HEK293 (cell line): ENCODE measurements at regions not wholly inside any gene's neighbourhood (a gene's known extent, or its start where the extent isn't known, plus 50 kb on each side); places are given as distances from the start of the nearest gene placed in this dataset.

Source experiments
- CTCF ChIA-PET: fragments of 350-600 bp; formaldehyde crosslinking; extraction: SDS; loops from one replicate; lab custom pipeline; 2021; ENCODE audit warnings: antibody characterized with exemption; lab: Yijun Ruan, JAX
- POLR2A ChIA-PET: fragments of 300-600 bp; formaldehyde crosslinking; extraction: SDS; loops from one replicate; lab custom pipeline; 2020; ENCODE audit warnings: antibody characterized with exemption, inconsistent platforms; lab: Yijun Ruan, JAX
- H3K27ac ChIP-seq: fragments of 200-500 bp; sonication (Bioruptor generic); 2 replicates; pipeline ENCODE4 v1.5.1; 2014; ENCODE audit warnings: low read depth, low read length, control low read depth, inconsistent platforms; ENCODE audit errors: extremely low read depth
- H3K36me3 ChIP-seq, 2 experiments: fragments of 200-500 bp in 1 of 2; sonication (Bioruptor generic) in 1 of 2; 1 replicate in 1 of 2; 2 replicates in 1 of 2; pipeline ENCODE4 v1.5.1; 2014 to 2017; ENCODE audit warnings: inconsistent platforms in 2 of 2, low read length in 2 of 2; ENCODE audit not compliant: control insufficient read depth in 2 of 2, insufficient read depth in 1 of 2
- H3K4me1 ChIP-seq: fragments of 200-500 bp; sonication (Bioruptor generic); 2 replicates; pipeline ENCODE4 v1.5.1; 2014; ENCODE audit warnings: mild to moderate bottlenecking, low read length, inconsistent platforms; ENCODE audit not compliant: control insufficient read depth, insufficient read depth
- H3K4me3 ChIP-seq: 2 replicates; pipeline ENCODE4 v1.5.1; 2011; ENCODE audit warnings: low read depth, mild to moderate bottlenecking, control low read depth, low read length, moderate library complexity
- H3K9me3 ChIP-seq: fragments of 200-500 bp; sonication (Bioruptor generic); 2 replicates; pipeline ENCODE4 v1.5.1; 2014; ENCODE audit warnings: low read depth, low read length, inconsistent platforms; ENCODE audit not compliant: control insufficient read depth, insufficient read depth
- KLF9 ChIP-seq: fragments of 450-650 bp; formaldehyde crosslinking; IDR thresholded peaks from 2 replicates; pipeline ENCODE4 v1.5.1; 2016; ENCODE audit warnings: missing biosample characterization, missing genetic modification characterization, low read depth
- MZF1 ChIP-seq: fragments of 450-650 bp; formaldehyde crosslinking; IDR thresholded peaks from 2 replicates; pipeline ENCODE4 v1.5.1; 2017; ENCODE audit warnings: missing biosample characterization, missing genetic modification characterization, borderline replicate concordance
- SCRT1 ChIP-seq: fragments of 450-650 bp; formaldehyde crosslinking; IDR thresholded peaks from 2 replicates; pipeline ENCODE4 v1.5.1; 2016; ENCODE audit warnings: missing biosample characterization, missing genetic modification characterization, borderline replicate concordance
- WT1 ChIP-seq: fragments of 450-650 bp; formaldehyde crosslinking; IDR thresholded peaks from 2 replicates; pipeline ENCODE4 v1.5.1; 2016; ENCODE audit warnings: missing biosample characterization, missing genetic modification characterization
- ZBTB17 ChIP-seq: fragments of 450-650 bp; formaldehyde crosslinking; IDR thresholded peaks from 2 replicates; pipeline ENCODE4 v1.5.1; 2016; ENCODE audit warnings: missing biosample characterization, missing genetic modification characterization
- ZBTB48 ChIP-seq: fragments of 450-650 bp; formaldehyde crosslinking; IDR thresholded peaks from 2 replicates; pipeline ENCODE4 v1.5.1; 2016; ENCODE audit warnings: missing biosample characterization, missing genetic modification characterization
- ZEB2 ChIP-seq: fragments of 450-650 bp; formaldehyde crosslinking; IDR thresholded peaks from 2 replicates; pipeline ENCODE4 v1.5.1; 2016; ENCODE audit warnings: missing biosample characterization, missing genetic modification characterization
- ZIC2 ChIP-seq: fragments of 450-650 bp; formaldehyde crosslinking; IDR thresholded peaks from 2 replicates; pipeline ENCODE4 v1.5.1; 2016; ENCODE audit warnings: missing biosample characterization, missing genetic modification characterization
- ZNF112 ChIP-seq: fragments of 450-650 bp; formaldehyde crosslinking; IDR thresholded peaks from 2 replicates; pipeline ENCODE4 v1.5.0; 2017; ENCODE audit warnings: missing biosample characterization, missing genetic modification characterization
- ZNF2 ChIP-seq: fragments of 450-650 bp; formaldehyde crosslinking; IDR thresholded peaks from 2 replicates; pipeline ENCODE4 v1.5.1; 2016; ENCODE audit warnings: missing biosample characterization, missing genetic modification characterization
- ZNF211 ChIP-seq: fragments of 450-650 bp; formaldehyde crosslinking; IDR thresholded peaks from 2 replicates; pipeline ENCODE4 v1.5.1; 2016; ENCODE audit warnings: low read depth, missing biosample characterization, missing genetic modification characterization
- ZNF23 ChIP-seq: fragments of 450-650 bp; formaldehyde crosslinking; IDR thresholded peaks from 2 replicates; pipeline ENCODE4 v1.5.1; 2016; ENCODE audit warnings: missing biosample characterization, missing genetic modification characterization, borderline replicate concordance
- ZNF24 ChIP-seq: fragments of 450-650 bp; formaldehyde crosslinking; IDR thresholded peaks from 2 replicates; pipeline ENCODE4 v1.5.1; 2016; ENCODE audit warnings: missing biosample characterization, missing genetic modification characterization
- ZNF266 ChIP-seq: fragments of 450-650 bp; formaldehyde crosslinking; IDR thresholded peaks from 2 replicates; pipeline ENCODE4 v1.5.1; 2016; ENCODE audit warnings: missing biosample characterization, missing genetic modification characterization, low read depth
- ZNF274 ChIP-seq, 2 experiments: fragments of 200-500 bp in 1 of 2; fragments of 450-650 bp in 1 of 2; sonication (Bioruptor generic) in 1 of 2; formaldehyde crosslinking in 1 of 2; IDR thresholded peaks; 2 replicates each; pipeline versions ENCODE4 v1.5.1 to v1.6.1; 2014 to 2016; ENCODE audit warnings: borderline replicate concordance in 1 of 2, inconsistent platforms in 1 of 2, low read length in 1 of 2, missing biosample characterization in 1 of 2, missing genetic modification characterization in 1 of 2
- ZNF335 ChIP-seq: fragments of 450-650 bp; formaldehyde crosslinking; conservative IDR thresholded peaks from 2 replicates; pipeline ENCODE4 v1.5.1; 2016; ENCODE audit warnings: missing biosample characterization, missing genetic modification characterization
- ZNF341 ChIP-seq: fragments of 450-650 bp; formaldehyde crosslinking; IDR thresholded peaks from 2 replicates; pipeline ENCODE4; 2016; ENCODE audit warnings: low read depth, missing biosample characterization, missing genetic modification characterization
- ZNF404 ChIP-seq: fragments of 450-650 bp; formaldehyde crosslinking; IDR thresholded peaks from 2 replicates; pipeline ENCODE4 v1.5.1; 2017; ENCODE audit warnings: missing biosample characterization, missing genetic modification characterization
- ZNF521 ChIP-seq: fragments of 450-650 bp; formaldehyde crosslinking; IDR thresholded peaks from 2 replicates; pipeline ENCODE4 v1.5.1; 2017; ENCODE audit warnings: missing biosample characterization, mild to moderate bottlenecking, missing genetic modification characterization
- ZNF670 ChIP-seq: fragments of 450-650 bp; formaldehyde crosslinking; IDR thresholded peaks from 2 replicates; pipeline ENCODE4 v1.5.1; 2016; ENCODE audit warnings: missing biosample characterization, missing genetic modification characterization, low read depth
- ZNF701 ChIP-seq: fragments of 450-650 bp; formaldehyde crosslinking; IDR thresholded peaks from 2 replicates; pipeline ENCODE4 v1.5.1; 2016; ENCODE audit warnings: missing biosample characterization, missing genetic modification characterization
- ZNF747 ChIP-seq: fragments of 450-650 bp; formaldehyde crosslinking; IDR thresholded peaks from 2 replicates; pipeline ENCODE4 v1.5.1; 2016; ENCODE audit warnings: missing biosample characterization, missing genetic modification characterization
- ZNF776 ChIP-seq: fragments of 450-650 bp; formaldehyde crosslinking; IDR thresholded peaks from 2 replicates; pipeline ENCODE4 v1.5.0; 2017; ENCODE audit warnings: missing biosample characterization, missing genetic modification characterization, borderline replicate concordance
- ZNF791 ChIP-seq: fragments of 450-650 bp; formaldehyde crosslinking; IDR thresholded peaks from 2 replicates; pipeline ENCODE4 v1.5.1; 2016; ENCODE audit warnings: missing biosample characterization, missing genetic modification characterization
- ZNF837 ChIP-seq: fragments of 450-650 bp; formaldehyde crosslinking; IDR thresholded peaks from 2 replicates; pipeline ENCODE4 v1.5.1; 2016; ENCODE audit warnings: missing biosample characterization, missing genetic modification characterization
- ZSCAN16 ChIP-seq: fragments of 450-650 bp; formaldehyde crosslinking; IDR thresholded peaks from 2 replicates; pipeline ENCODE4 v1.5.1; 2016; ENCODE audit warnings: missing biosample characterization, missing genetic modification characterization
- ZSCAN23 ChIP-seq: fragments of 450-650 bp; formaldehyde crosslinking; IDR thresholded peaks from 2 replicates; pipeline ENCODE4 v1.5.1; 2016; ENCODE audit warnings: missing biosample characterization, missing genetic modification characterization
- ZSCAN5A ChIP-seq: fragments of 450-650 bp; formaldehyde crosslinking; IDR thresholded peaks from 2 replicates; pipeline ENCODE4 v1.5.1; 2016; ENCODE audit warnings: missing biosample characterization, missing genetic modification characterization
- TF ChIP-seq, protein P1 (sequence below): fragments of 450-650 bp; formaldehyde crosslinking; IDR thresholded peaks from 2 replicates; pipeline ENCODE4 v1.5.1; 2016; ENCODE audit warnings: missing biosample characterization, missing genetic modification characterization, borderline replicate concordance
- TF ChIP-seq, protein P2 (sequence below): fragments of 450-650 bp; formaldehyde crosslinking; IDR thresholded peaks from 2 replicates; pipeline ENCODE4 v1.5.1; 2016; ENCODE audit warnings: missing biosample characterization, missing genetic modification characterization, low read depth

- no peaks in the 10 kb centered on the region for H3K9me3 ChIP-seq
- ChIA-PET POLR2A (no interaction called here), CTCF (interaction anchor here (0.6 kb wide), 1 partner anchor 1236 kb away, joined by 3 read pairs; no protein-coding TSS in a partner anchor)
- H3K4me3 ChIP-seq: no peak overlapping the region
- TF ChIP-seq ZNF837 (tag by site-specific recombination) (no peak), ZBTB48 (no peak), ZNF266 (tag by site-specific recombination) (no peak), ZEB2 (tag by site-specific recombination) (no peak), ZIC2 (no peak), ZNF791 (tag by site-specific recombination) (no peak), ZNF274 (IDR thresholded peaks at IDR 0.05; ENCODE audit: low read length) (no peak), ZNF274 (tag by site-specific recombination; IDR thresholded peaks at IDR 0.05; ENCODE audit: borderline replicate concordance) (no peak), ZNF112 (tag by site-specific recombination) (no peak), ZBTB17 (tag by site-specific recombination) (no peak), KLF9 (tag by site-specific recombination) (no peak), ZNF23 (tag by site-specific recombination) (no peak), ZNF521 (tag by site-specific recombination) (no peak), MZF1 (tag by site-specific recombination) (no peak), ZNF24 (no peak), ZNF211 (tag by site-specific recombination) (no peak), SCRT1 (tag by site-specific recombination) (no peak), WT1 (no peak), ZNF776 (tag by site-specific recombination) (no peak), ZNF670 (no peak)
- TF ChIP-seq, protein P1, sequence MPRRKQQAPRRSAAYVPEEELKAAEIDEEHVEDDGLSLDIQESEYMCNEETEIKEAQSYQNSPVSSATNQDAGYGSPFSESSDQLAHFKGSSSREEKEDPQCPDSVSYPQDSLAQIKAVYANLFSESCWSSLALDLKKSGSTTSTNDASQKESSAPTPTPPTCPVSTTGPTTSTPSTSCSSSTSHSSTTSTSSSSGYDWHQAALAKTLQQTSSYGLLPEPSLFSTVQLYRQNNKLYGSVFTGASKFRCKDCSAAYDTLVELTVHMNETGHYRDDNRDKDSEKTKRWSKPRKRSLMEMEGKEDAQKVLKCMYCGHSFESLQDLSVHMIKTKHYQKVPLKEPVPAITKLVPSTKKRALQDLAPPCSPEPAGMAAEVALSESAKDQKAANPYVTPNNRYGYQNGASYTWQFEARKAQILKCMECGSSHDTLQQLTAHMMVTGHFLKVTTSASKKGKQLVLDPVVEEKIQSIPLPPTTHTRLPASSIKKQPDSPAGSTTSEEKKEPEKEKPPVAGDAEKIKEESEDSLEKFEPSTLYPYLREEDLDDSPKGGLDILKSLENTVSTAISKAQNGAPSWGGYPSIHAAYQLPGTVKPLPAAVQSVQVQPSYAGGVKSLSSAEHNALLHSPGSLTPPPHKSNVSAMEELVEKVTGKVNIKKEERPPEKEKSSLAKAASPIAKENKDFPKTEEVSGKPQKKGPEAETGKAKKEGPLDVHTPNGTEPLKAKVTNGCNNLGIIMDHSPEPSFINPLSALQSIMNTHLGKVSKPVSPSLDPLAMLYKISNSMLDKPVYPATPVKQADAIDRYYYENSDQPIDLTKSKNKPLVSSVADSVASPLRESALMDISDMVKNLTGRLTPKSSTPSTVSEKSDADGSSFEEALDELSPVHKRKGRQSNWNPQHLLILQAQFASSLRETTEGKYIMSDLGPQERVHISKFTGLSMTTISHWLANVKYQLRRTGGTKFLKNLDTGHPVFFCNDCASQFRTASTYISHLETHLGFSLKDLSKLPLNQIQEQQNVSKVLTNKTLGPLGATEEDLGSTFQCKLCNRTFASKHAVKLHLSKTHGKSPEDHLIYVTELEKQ (tag by site-specific recombination): no peak
- H3K4me1 ChIP-seq: no peaks in the 10 kb centered on the region
- H3K27ac ChIP-seq: no peak overlapping the region
- H3K36me3 ChIP-seq: no peaks in the 10 kb centered on the region
These were observed 1012.4 kb downstream of the GRIK2 start for GRCh38 chr6:102405860-102406259.

- TF ChIP-seq ZNF341: no peak
- no peak for TF ChIP-seq ZNF335
- TF ChIP-seq ZNF747 (tag by site-specific recombination): no peak
- TF ChIP-seq, protein P2, sequence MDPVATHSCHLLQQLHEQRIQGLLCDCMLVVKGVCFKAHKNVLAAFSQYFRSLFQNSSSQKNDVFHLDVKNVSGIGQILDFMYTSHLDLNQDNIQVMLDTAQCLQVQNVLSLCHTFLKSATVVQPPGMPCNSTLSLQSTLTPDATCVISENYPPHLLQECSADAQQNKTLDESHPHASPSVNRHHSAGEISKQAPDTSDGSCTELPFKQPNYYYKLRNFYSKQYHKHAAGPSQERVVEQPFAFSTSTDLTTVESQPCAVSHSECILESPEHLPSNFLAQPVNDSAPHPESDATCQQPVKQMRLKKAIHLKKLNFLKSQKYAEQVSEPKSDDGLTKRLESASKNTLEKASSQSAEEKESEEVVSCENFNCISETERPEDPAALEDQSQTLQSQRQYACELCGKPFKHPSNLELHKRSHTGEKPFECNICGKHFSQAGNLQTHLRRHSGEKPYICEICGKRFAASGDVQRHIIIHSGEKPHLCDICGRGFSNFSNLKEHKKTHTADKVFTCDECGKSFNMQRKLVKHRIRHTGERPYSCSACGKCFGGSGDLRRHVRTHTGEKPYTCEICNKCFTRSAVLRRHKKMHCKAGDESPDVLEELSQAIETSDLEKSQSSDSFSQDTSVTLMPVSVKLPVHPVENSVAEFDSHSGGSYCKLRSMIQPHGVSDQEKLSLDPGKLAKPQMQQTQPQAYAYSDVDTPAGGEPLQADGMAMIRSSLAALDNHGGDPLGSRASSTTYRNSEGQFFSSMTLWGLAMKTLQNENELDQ: no peak
- TF ChIP-seq ZSCAN23 (tag by site-specific recombination): no peak
- no peak for TF ChIP-seq ZEB2 (tag by site-specific recombination)
- no peak for TF ChIP-seq ZNF701 (tag by site-specific recombination)
- no peak for TF ChIP-seq ZSCAN16 (tag by site-specific recombination)
- no peak for TF ChIP-seq ZSCAN5A (tag by site-specific recombination)
- no peak for TF ChIP-seq ZNF2 (tag by site-specific recombination)
- TF ChIP-seq ZNF404 (tag by site-specific recombination): no peak
- no peaks in the 10 kb centered on the region for H3K36me3 ChIP-seq
- H3K4me1 ChIP-seq: no peaks in the 10 kb centered on the region
- H3K4me3 ChIP-seq: no peak overlapping the region
- CTCF ChIA-PET: interaction anchor here (0.7 kb wide), 1 partner anchor 13 kb away, joined by 3 read pairs; no protein-coding TSS in a partner anchor
- no peak overlapping the region for H3K27ac ChIP-seq
- H3K9me3 ChIP-seq: no peaks in the 10 kb centered on the region
- POLR2A ChIA-PET: no interaction called here
These were observed 1009.3 kb downstream of the GRIK2 start for GRCh38 chr6:102402635-102403329.
